ENCODE measurements at regions not wholly inside any gene's neighbourhood (a gene's known extent, or its start where the extent isn't known, plus 50 kb on each side); places are given as distances from the start of the nearest gene placed in this dataset.

GRCh38 chr1:29690156-29690555 is 453.8 kb downstream of the PTPRU start:
- no peak for TF ChIP-seq CTCF (IDR thresholded peaks at IDR 0.05; ENCODE audit: low read depth, low read length, poor library complexity, severe bottlenecking)
- TF ChIP-seq EZH2phosphoT487 (IDR thresholded peaks at IDR 0.05; ENCODE audit: borderline replicate concordance, low read length), result no peak
